ENCODE measurements at regions not wholly inside any gene's neighbourhood (a gene's known extent, or its start where the extent isn't known, plus 50 kb on each side); places are given as distances from the start of the nearest gene placed in this dataset.

DNA sequence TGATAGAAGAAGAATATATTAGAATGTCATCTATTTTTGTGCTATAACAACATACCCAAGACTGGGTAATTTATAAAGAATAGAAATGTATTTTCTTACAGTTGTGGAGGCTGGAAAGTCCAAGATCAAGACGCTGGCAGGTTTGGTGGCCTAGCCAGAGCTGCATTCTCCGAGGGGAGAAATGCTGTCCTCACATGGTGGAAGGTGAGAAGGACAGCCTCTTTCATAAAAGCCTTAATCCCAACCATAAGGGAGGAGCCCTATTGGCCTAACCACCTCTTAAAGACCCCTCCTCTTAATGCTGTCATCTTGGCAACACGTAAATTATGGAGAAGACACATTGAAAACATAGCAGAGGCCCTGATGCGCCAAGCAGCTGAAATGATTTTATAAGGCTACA is 60.1 kb upstream of the KAZN start:
- Histone ChIP-seq H3K4me1 (peaks cover 0 to 4% (median 0%) of the 10 kb centered on the region in 4 donors), H3K36me3 (no peaks in the 10 kb centered on the region), H3K27ac (no peak overlapping the region), H3K4me3 (no peak overlapping the region), H3K27me3 (no peaks in the 10 kb centered on the region), H3K9me3 (no peaks in the 10 kb centered on the region)
- 88 to 93% methylated on average over 3 to 4 of the region's 4 CpGs for WGBS, 2 donors (ENCODE audit: low coverage in 1 of 2)
- in situ Hi-C loops (cut with MboI; ENCODE audit: low pct_ligation_motif_present in 1 of 4, low pct_unique_long_range_greater_than_20kb in 1 of 4, low sequenced_read_pairs in 3 of 4) (no loop called here), intact Hi-C loops (cut with DNase I; ENCODE audit: low total_unique reads) (no loop called here)
- TF ChIP-seq EP300 (IDR thresholded peaks at IDR 0.05; ENCODE audit: low read depth), result no peak
- TF ChIP-seq POLR2AphosphoS5 (IDR thresholded peaks at IDR 0.05), result no peak
- TF ChIP-seq, protein P1, sequence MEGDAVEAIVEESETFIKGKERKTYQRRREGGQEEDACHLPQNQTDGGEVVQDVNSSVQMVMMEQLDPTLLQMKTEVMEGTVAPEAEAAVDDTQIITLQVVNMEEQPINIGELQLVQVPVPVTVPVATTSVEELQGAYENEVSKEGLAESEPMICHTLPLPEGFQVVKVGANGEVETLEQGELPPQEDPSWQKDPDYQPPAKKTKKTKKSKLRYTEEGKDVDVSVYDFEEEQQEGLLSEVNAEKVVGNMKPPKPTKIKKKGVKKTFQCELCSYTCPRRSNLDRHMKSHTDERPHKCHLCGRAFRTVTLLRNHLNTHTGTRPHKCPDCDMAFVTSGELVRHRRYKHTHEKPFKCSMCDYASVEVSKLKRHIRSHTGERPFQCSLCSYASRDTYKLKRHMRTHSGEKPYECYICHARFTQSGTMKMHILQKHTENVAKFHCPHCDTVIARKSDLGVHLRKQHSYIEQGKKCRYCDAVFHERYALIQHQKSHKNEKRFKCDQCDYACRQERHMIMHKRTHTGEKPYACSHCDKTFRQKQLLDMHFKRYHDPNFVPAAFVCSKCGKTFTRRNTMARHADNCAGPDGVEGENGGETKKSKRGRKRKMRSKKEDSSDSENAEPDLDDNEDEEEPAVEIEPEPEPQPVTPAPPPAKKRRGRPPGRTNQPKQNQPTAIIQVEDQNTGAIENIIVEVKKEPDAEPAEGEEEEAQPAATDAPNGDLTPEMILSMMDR (IDR thresholded peaks at IDR 0.05), result no peak
- no peak for DNase-seq

DNA sequence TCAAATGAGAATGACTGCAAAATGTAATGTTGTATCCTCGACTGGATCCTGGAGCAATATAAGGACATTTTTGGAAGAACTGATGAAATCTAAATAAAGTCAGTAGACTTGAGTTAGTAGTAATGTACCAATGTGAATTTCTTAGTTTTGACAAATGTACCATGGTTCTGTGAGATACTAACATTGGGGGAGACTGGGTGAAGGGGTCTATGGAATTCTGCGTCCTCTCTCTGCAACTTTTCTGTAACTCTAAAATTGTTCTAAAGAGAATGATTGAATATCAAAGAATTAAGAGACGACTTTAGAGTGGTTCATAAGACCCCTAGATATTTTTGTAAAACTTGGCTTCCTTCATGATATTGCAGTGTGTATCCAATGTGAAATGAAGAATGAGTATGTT is 59.2 kb upstream of the KAZN start:
- DNase-seq, result no peak
- Histone ChIP-seq H3K27me3 (no peaks in the 10 kb centered on the region), H3K36me3 (no peaks in the 10 kb centered on the region), H3K4me3 (no peak overlapping the region), H3K27ac (no peak overlapping the region), H3K4me1 (peaks cover 0 to 4% (median 0%) of the 10 kb centered on the region in 4 donors), H3K9me3 (no peaks in the 10 kb centered on the region)
- intact Hi-C loops (cut with DNase I; ENCODE audit: low total_unique reads) (no loop called here), in situ Hi-C loops (cut with MboI; ENCODE audit: low pct_ligation_motif_present in 1 of 4, low pct_unique_long_range_greater_than_20kb in 1 of 4, low sequenced_read_pairs in 3 of 4) (no loop called here)
- TF ChIP-seq POLR2A (IDR thresholded peaks at IDR 0.05) (no peak), EP300 (IDR thresholded peaks at IDR 0.05; ENCODE audit: low read depth) (no peak), POLR2AphosphoS5 (IDR thresholded peaks at IDR 0.05) (no peak)
- TF ChIP-seq, protein P1 (IDR thresholded peaks at IDR 0.05), result no peak
- 93% methylated on average over 3 of the region's 3 CpGs for WGBS, 2 donors (ENCODE audit: low coverage in 1 of 2)

DNA sequence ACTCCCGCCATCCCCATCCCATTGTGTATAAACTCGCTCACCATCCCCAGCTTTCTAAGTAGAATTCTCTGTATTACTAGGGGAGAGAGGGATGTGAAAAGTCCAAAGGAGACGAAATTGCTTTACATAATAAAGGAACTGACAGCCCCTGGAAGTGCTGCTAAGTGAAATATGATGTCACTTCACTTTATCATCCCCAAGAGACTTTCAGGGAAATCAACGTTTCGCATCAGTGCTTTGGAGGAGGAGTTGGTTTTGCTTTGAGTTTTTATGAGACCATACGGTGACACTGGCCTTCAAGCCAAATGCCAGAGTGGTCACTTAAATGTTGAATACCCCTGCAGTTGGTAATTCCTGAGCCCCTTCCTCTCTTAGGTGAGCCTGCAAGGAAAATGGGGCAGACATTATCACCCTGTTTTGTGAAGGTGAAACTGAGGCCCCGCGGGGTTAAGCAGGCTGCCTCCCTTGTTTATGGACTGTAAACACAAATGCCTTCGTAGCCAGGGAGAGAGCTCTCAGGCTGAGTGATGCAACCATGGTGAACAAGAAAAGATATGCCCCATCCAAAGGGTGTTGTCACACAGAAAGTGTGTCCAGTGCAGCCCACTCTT is 58.4 kb upstream of the KAZN start:
- in situ Hi-C loops (cut with MboI; ENCODE audit: low pct_ligation_motif_present in 1 of 4, low pct_unique_long_range_greater_than_20kb in 1 of 4, low sequenced_read_pairs in 3 of 4), result no loop called here
- Histone ChIP-seq H3K4me3 (no peak overlapping the region), H3K27me3 (no peaks in the 10 kb centered on the region), H3K4me1 (peaks cover 0 to 4% (median 0%) of the 10 kb centered on the region in 4 donors), H3K36me3 (no peaks in the 10 kb centered on the region), H3K9me3 (no peaks in the 10 kb centered on the region), H3K27ac (no peak overlapping the region)
- 71 to 89% methylated on average over 5 to 9 of the region's 9 CpGs for whole genome bisulfite sequencing, 2 donors (ENCODE audit: low coverage in 1 of 2)
- intact Hi-C loops (cut with DNase I; ENCODE audit: low total_unique reads), result no loop called here
- TF ChIP-seq, protein P1 (IDR thresholded peaks at IDR 0.05), result no peak
- TF ChIP-seq POLR2A (IDR thresholded peaks at IDR 0.05) (no peak), EP300 (IDR thresholded peaks at IDR 0.05; ENCODE audit: low read depth) (no peak), POLR2AphosphoS5 (IDR thresholded peaks at IDR 0.05) (no peak)
- no peak for DNase-seq

DNA sequence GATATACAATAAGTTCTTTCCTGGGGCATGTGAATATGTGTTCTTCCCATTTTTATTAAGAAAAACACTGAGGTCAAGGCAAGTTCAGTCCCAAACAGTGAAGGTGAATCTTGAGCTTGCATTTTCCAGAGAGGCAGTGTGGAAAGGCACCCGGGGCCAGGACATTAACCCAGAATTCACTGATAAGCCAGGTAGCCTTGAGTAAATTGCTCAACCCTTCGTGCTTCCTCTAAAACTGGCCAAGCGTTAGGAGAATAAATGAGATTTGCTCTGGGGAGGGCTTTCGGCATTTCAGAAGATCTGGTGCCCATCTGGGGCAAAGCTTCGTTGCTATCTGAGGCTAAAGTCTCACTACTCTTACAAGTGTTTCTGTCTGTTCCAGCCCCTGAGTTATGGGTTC is 57.1 kb upstream of the KAZN start:
- DNase-seq, result no peak
- no peaks in the 10 kb centered on the region for H3K36me3 ChIP-seq
- H3K27ac ChIP-seq, result no peak overlapping the region
- H3K9me3 ChIP-seq, result no peaks in the 10 kb centered on the region
- WGBS, 2 donors (ENCODE audit: low coverage in 1 of 2), result 82 to 87% methylated on average over 5 of the region's 5 CpGs
- intact Hi-C loops (cut with DNase I; ENCODE audit: low total_unique reads), result no loop called here
- no peaks in the 10 kb centered on the region for H3K27me3 ChIP-seq
- H3K4me3 ChIP-seq, result no peak overlapping the region
- in situ Hi-C loops (cut with MboI; ENCODE audit: low pct_ligation_motif_present in 1 of 4, low pct_unique_long_range_greater_than_20kb in 1 of 4, low sequenced_read_pairs in 3 of 4), result no loop called here
- no peaks in the 10 kb centered on the region for H3K4me1 ChIP-seq
- TF ChIP-seq POLR2A (IDR thresholded peaks at IDR 0.05) (no peak), EP300 (IDR thresholded peaks at IDR 0.05; ENCODE audit: low read depth) (no peak), POLR2AphosphoS5 (IDR thresholded peaks at IDR 0.05) (no peak)
- TF ChIP-seq, protein P1 (IDR thresholded peaks at IDR 0.05), result no peak
